ENCODE measurements at regions not wholly inside any gene's neighbourhood (a gene's known extent, or its start where the extent isn't known, plus 50 kb on each side); places are given as distances from the start of the nearest gene placed in this dataset.

DNA sequence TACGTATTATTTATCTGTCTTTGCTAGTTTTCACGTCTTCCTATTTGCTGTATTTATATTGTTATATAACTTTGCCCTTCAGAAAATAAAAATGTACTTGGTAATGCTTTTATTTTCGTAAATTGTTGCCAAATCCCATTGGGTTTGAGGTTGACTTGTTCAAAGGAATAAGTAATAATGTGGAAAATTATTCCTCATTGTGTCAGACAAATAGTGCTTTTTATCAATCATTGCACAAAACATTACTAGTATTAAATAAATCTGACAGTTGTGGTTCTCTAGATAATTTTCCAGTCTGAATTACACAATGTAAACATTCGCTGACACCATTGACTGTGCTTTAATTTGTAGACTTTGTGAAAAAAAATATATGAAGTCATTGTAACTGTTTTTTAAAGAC lies 798.3 kb upstream of the TMEFF2 start:
- no peaks in the 10 kb centered on the region for H3F3A ChIP-seq (ENCODE audit: insufficient read depth, low read length)
- H3K4me2 ChIP-seq (ENCODE audit: low read depth, low read length), result no peak overlapping the region
- TF ChIP-seq, protein P1, sequence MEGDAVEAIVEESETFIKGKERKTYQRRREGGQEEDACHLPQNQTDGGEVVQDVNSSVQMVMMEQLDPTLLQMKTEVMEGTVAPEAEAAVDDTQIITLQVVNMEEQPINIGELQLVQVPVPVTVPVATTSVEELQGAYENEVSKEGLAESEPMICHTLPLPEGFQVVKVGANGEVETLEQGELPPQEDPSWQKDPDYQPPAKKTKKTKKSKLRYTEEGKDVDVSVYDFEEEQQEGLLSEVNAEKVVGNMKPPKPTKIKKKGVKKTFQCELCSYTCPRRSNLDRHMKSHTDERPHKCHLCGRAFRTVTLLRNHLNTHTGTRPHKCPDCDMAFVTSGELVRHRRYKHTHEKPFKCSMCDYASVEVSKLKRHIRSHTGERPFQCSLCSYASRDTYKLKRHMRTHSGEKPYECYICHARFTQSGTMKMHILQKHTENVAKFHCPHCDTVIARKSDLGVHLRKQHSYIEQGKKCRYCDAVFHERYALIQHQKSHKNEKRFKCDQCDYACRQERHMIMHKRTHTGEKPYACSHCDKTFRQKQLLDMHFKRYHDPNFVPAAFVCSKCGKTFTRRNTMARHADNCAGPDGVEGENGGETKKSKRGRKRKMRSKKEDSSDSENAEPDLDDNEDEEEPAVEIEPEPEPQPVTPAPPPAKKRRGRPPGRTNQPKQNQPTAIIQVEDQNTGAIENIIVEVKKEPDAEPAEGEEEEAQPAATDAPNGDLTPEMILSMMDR (IDR thresholded peaks at IDR 0.05; ENCODE audit: low read length), result no peak
- no peaks in the 10 kb centered on the region for H4K20me1 ChIP-seq (ENCODE audit: insufficient read depth, low read length)
- no peaks in the 10 kb centered on the region; the same call in 1 of the 2 replicates for H3K9me2 ChIP-seq (replicated peaks; ENCODE audit: insufficient read depth, low read length)
- no peak for DNase-seq
- H3K79me2 ChIP-seq (ENCODE audit: low read length), result no peaks in the 10 kb centered on the region
- H2AFZ ChIP-seq (ENCODE audit: low read length), result no peak overlapping the region
- no peak overlapping the region for H3K27ac ChIP-seq (ENCODE audit: low read length)
- H3K9ac ChIP-seq (ENCODE audit: low read length), result no peak overlapping the region
- H3K36me3 ChIP-seq (replicated peaks; ENCODE audit: insufficient read depth, low read length), result no peaks in the 10 kb centered on the region
- no peak overlapping the region for H3K4me3 ChIP-seq (ENCODE audit: low read length)
- no peaks in the 10 kb centered on the region for H3K4me1 ChIP-seq (ENCODE audit: low read length)
- no peaks in the 10 kb centered on the region for H3K27me3 ChIP-seq (replicated peaks; ENCODE audit: insufficient read depth, low read length)
- H3K9me3 ChIP-seq (replicated peaks; ENCODE audit: insufficient read depth, low read length), result no peaks in the 10 kb centered on the region

DNA sequence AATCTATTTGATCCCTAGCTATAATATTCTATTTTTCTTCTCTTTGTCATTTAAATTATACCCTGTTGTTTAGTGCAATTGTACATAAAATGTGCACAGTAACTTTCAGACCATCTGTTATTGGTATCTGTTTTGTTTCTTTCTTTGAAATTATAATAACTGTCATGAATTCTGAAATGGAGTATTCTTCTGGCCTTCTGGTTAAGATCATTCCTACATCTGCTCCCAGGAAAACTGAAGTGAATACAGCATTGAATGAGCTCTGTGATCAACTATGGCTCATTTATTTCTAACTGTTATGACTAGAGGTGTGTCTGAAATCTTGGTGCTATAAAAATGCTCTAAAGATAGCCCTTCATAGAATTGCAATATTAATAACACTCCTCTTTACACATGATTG lies 788.4 kb upstream of the TMEFF2 start:
- H3K4me2 ChIP-seq (ENCODE audit: low read depth, low read length), result no peak overlapping the region
- H3K9ac ChIP-seq (ENCODE audit: low read length), result no peak overlapping the region
- no peaks in the 10 kb centered on the region for H3K9me3 ChIP-seq (replicated peaks; ENCODE audit: insufficient read depth, low read length)
- no peaks in the 10 kb centered on the region for H3K9me2 ChIP-seq (replicated peaks; ENCODE audit: insufficient read depth, low read length)
- no peak overlapping the region for H3K4me3 ChIP-seq (ENCODE audit: low read length)
- no peaks in the 10 kb centered on the region for H4K20me1 ChIP-seq (ENCODE audit: insufficient read depth, low read length)
- no peak overlapping the region for H2AFZ ChIP-seq (ENCODE audit: low read length)
- H3F3A ChIP-seq (ENCODE audit: insufficient read depth, low read length), result no peaks in the 10 kb centered on the region
- no peak for DNase-seq
- H3K4me1 ChIP-seq (ENCODE audit: low read length), result no peaks in the 10 kb centered on the region
- H3K27ac ChIP-seq (ENCODE audit: low read length), result no peak overlapping the region
- H3K36me3 ChIP-seq (replicated peaks; ENCODE audit: insufficient read depth, low read length), result no peaks in the 10 kb centered on the region
- TF ChIP-seq EZH2 (optimal IDR thresholded peaks at IDR 0.05; ENCODE audit: low read depth, low read length), result no peak
- TF ChIP-seq EZH2phosphoT487 (IDR thresholded peaks at IDR 0.05; ENCODE audit: low read length), result no peak
- TF ChIP-seq, protein P1 (IDR thresholded peaks at IDR 0.05; ENCODE audit: low read length), result no peak
- no peaks in the 10 kb centered on the region for H3K27me3 ChIP-seq (replicated peaks; ENCODE audit: insufficient read depth, low read length)
- no peaks in the 10 kb centered on the region for H3K79me2 ChIP-seq (ENCODE audit: low read length)

DNA sequence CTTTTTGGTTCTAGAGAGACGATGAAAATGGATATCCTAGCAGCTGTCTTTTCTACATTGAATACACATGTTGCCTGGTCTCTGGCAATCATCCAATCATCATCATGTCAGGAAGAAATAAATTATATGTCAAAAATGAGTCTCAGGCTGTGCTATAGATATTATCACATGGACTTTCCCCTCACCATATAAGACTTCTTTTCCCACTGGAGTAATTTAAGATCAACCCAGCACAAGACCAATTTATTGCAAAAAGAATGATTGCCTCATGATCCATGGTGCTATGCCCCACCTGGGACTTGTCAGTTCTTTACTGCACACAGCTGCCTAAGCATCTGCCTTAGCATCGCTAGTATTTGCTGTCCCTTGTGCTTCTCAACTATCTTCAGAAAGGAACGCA lies 783.7 kb upstream of the TMEFF2 start:
- no peak overlapping the region for H2AFZ ChIP-seq (ENCODE audit: low read length)
- no peaks in the 10 kb centered on the region for H3K27me3 ChIP-seq (replicated peaks; ENCODE audit: insufficient read depth, low read length)
- H3K27ac ChIP-seq (ENCODE audit: low read length), result no peak overlapping the region
- no peaks in the 10 kb centered on the region for H3K36me3 ChIP-seq (replicated peaks; ENCODE audit: insufficient read depth, low read length)
- no peak overlapping the region for H3K4me3 ChIP-seq (ENCODE audit: low read length)
- H3K4me2 ChIP-seq (ENCODE audit: low read depth, low read length), result no peak overlapping the region
- H3K79me2 ChIP-seq (ENCODE audit: low read length), result no peaks in the 10 kb centered on the region
- no peak overlapping the region for H3K9ac ChIP-seq (ENCODE audit: low read length)
- no peaks in the 10 kb centered on the region for H4K20me1 ChIP-seq (ENCODE audit: insufficient read depth, low read length)
- DNase-seq, result no peak
- no peaks in the 10 kb centered on the region for H3K9me3 ChIP-seq (replicated peaks; ENCODE audit: insufficient read depth, low read length)
- no peaks in the 10 kb centered on the region for H3F3A ChIP-seq (ENCODE audit: insufficient read depth, low read length)
- TF ChIP-seq EZH2 (optimal IDR thresholded peaks at IDR 0.05; ENCODE audit: low read depth, low read length) (no peak), EZH2phosphoT487 (IDR thresholded peaks at IDR 0.05; ENCODE audit: low read length) (no peak)
- TF ChIP-seq, protein P1 (IDR thresholded peaks at IDR 0.05; ENCODE audit: low read length), result no peak
- H3K4me1 ChIP-seq (ENCODE audit: low read length), result no peaks in the 10 kb centered on the region
- H3K9me2 ChIP-seq (replicated peaks; ENCODE audit: insufficient read depth, low read length), result no peaks in the 10 kb centered on the region
